Lower lobe of right lung (tissue), 2 donors: ENCODE measurements at regions not wholly inside any gene's neighbourhood (a gene's known extent, or its start where the extent isn't known, plus 50 kb on each side); places are given as distances from the start of the nearest gene placed in this dataset.

Experiments
- ATAC-seq, 2 donors: fragments of 200-7000 bp; cut with Tn5 transposase; one replicate each; pipeline ENCODE4 v1.9.1; 2020 to 2022; ENCODE audit warnings: mild to moderate bottlenecking in 2 of 2, moderate library complexity in 2 of 2
- DNase-seq: peaks from one replicate; pipeline ENCODE4 v3.0.0-alpha.2; 2020
- H3K27ac ChIP-seq: fragments of 200-600 bp; one replicate; pipeline ENCODE4 v1.8.0; 2022
- H3K27me3 ChIP-seq: fragments of 200-600 bp; one replicate; pipeline ENCODE4 v1.8.0; 2022; ENCODE audit warnings: low read depth
- H3K36me3 ChIP-seq: fragments of 200-600 bp; one replicate; pipeline ENCODE4 v1.8.0; 2022; ENCODE audit warnings: mild to moderate bottlenecking
- H3K4me1 ChIP-seq: fragments of 200-600 bp; one replicate; pipeline ENCODE4 v1.8.0; 2022
- H3K4me3 ChIP-seq: fragments of 200-600 bp; one replicate; pipeline ENCODE4 v1.8.0; 2022; ENCODE audit warnings: mild to moderate bottlenecking
- H3K9me3 ChIP-seq: fragments of 200-600 bp; one replicate; pipeline ENCODE4 v1.8.0; 2022
- CTCF ChIP-seq: fragments of 200-600 bp; IDR thresholded peaks from one replicate; pipeline ENCODE4 v1.8.0; 2022; ENCODE audit warnings: antibody characterized with exemption, mild to moderate bottlenecking
- intact Hi-C: fragments of 100-400 bp; cut with DNase I; formaldehyde crosslinking; loops from one replicate; pipeline ENCODE4 v1.11.0; 2022
- donor health status: DM: no; HTN: yes; CAD: no; lungs with severe emphysema.

- no peak for TF ChIP-seq CTCF
- H3K27me3 ChIP-seq: no peaks in the 10 kb centered on the region
- peaks cover 33% of the 10 kb centered on the region for H3K4me1 ChIP-seq
- ATAC-seq (no peak), DNase-seq (no peak)
- no peak overlapping the region for H3K27ac ChIP-seq
- intact Hi-C loops: no loop called here
- H3K36me3 ChIP-seq: no peaks in the 10 kb centered on the region
- no peaks in the 10 kb centered on the region for H3K9me3 ChIP-seq
- no peak overlapping the region for H3K4me3 ChIP-seq
Measured at GRCh38 chr6:134523051-134523450, 205.1 kb upstream of the SGK1 start.

GRCh38 chr6:134521116-134521501 is 203.2 kb upstream of the SGK1 start:
- intact Hi-C loops: no loop called here
- H3K27ac ChIP-seq: peak overlapping the region; percentile 8
- H3K4me1 ChIP-seq: peaks cover 53% of the 10 kb centered on the region

GRCh38 chr6:134520181-134521115 is 202.5 kb upstream of the SGK1 start:
- no peak for DNase-seq
- TF ChIP-seq CTCF: no peak
- Histone ChIP-seq H3K4me1 (peaks cover 54% of the 10 kb centered on the region), H3K27ac (peak overlapping the region; percentile 25), H3K36me3 (no peaks in the 10 kb centered on the region), H3K9me3 (no peaks in the 10 kb centered on the region), H3K4me3 (no peak overlapping the region), H3K27me3 (no peaks in the 10 kb centered on the region)
- no peak for ATAC-seq
- intact Hi-C loops: no loop called here

More at GRCh38 chr6:134521116-134521501, 203.2 kb upstream of the SGK1 start:
- DNase-seq: no peak
- Histone ChIP-seq H3K9me3 (no peaks in the 10 kb centered on the region), H3K36me3 (no peaks in the 10 kb centered on the region), H3K4me3 (no peak overlapping the region), H3K27me3 (no peaks in the 10 kb centered on the region)
- TF ChIP-seq CTCF: no peak
- no peak for ATAC-seq

- no peak overlapping the region for H3K4me3 ChIP-seq
- peaks cover 54% of the 10 kb centered on the region for H3K4me1 ChIP-seq
- H3K27ac ChIP-seq: peak overlapping the region; percentile 46
- TF ChIP-seq CTCF: no peak
- ATAC-seq (peak; percentile 29 to 36), DNase-seq (peak; percentile 67)
- H3K27me3 ChIP-seq: no peaks in the 10 kb centered on the region
- intact Hi-C loops: no loop called here
- no peaks in the 10 kb centered on the region for H3K9me3 ChIP-seq
- H3K36me3 ChIP-seq: no peaks in the 10 kb centered on the region
Measured at GRCh38 chr6:134519465-134519864, 201.6 kb upstream of the SGK1 start.

- no peaks in the 10 kb centered on the region for H3K27me3 ChIP-seq
- peak overlapping the region; percentile 74 for H3K27ac ChIP-seq
- no peaks in the 10 kb centered on the region for H3K36me3 ChIP-seq
- H3K9me3 ChIP-seq: no peaks in the 10 kb centered on the region
- peaks cover 59% of the 10 kb centered on the region for H3K4me1 ChIP-seq
- ATAC-seq: peak in 1 of 2 donors; percentile 3
- no peak overlapping the region for H3K4me3 ChIP-seq
- TF ChIP-seq CTCF: no peak
- no peak for DNase-seq
- intact Hi-C loops: no loop called here
Measured at GRCh38 chr6:134517868-134518267, 200.0 kb upstream of the SGK1 start.
